Mesothelial cell of epicardium (in vitro differentiated cells): ENCODE measurements at regions not wholly inside any gene's neighbourhood (a gene's known extent, or its start where the extent isn't known, plus 50 kb on each side); places are given as distances from the start of the nearest gene placed in this dataset.
"Not testable (repeated sequence)": the region's sequence is repeated elsewhere in the genome, so short reads cannot be mapped to it uniquely, and the experiment has no call there.

Experiments
- DNase-seq, 2 experiments: peaks; one replicate each; pipeline ENCODE4 v3.0.0; 2021; ENCODE audit warnings: low spot score in 2 of 2; ENCODE audit not compliant: unreplicated experiment in 2 of 2
- H3K27ac Mint-ChIP-seq: 2 replicates; pipeline ENCODE4 v1.8.0; 2021; ENCODE audit warnings: mixed read lengths
- H3K27me3 Mint-ChIP-seq: 2 replicates; pipeline ENCODE4 v1.8.0; 2021; ENCODE audit warnings: low read depth, mixed read lengths
- H3K36me3 Mint-ChIP-seq: 2 replicates; pipeline ENCODE4 v1.8.0; 2021; ENCODE audit warnings: mixed read lengths
- H3K4me1 Mint-ChIP-seq: 2 replicates; pipeline ENCODE4 v1.8.0; 2021; ENCODE audit warnings: mixed read lengths
- H3K4me3 Mint-ChIP-seq: 2 replicates; pipeline ENCODE4 v1.8.0; 2021; ENCODE audit warnings: mild to moderate bottlenecking, moderate library complexity, mixed read lengths
- H3K9me3 Mint-ChIP-seq: 2 replicates; pipeline ENCODE4 v1.8.0; 2021; ENCODE audit warnings: mixed read lengths
- CTCF ChIP-seq: fragments of 200-600 bp; sonication (generic); IDR thresholded peaks from one replicate; pipeline ENCODE4 v1.5.0; 2021; ENCODE audit warnings: antibody characterized with exemption; ENCODE audit not compliant: unreplicated experiment

GRCh38 chr5:106435185-106435584, 1235.6 kb downstream of the EFNA5 start:
- H3K36me3 Mint-ChIP-seq: peaks cover 9% of the 10 kb centered on the region
- TF ChIP-seq CTCF: no peak

GRCh38 chr5:106430733-106431132, 1240.0 kb downstream of the EFNA5 start:
- DNase-seq: not testable (repeated sequence)

More at GRCh38 chr5:106435185-106435584, 1235.6 kb downstream of the EFNA5 start:
- Mint-ChIP-seq H3K4me3 (no peak overlapping the region), H3K4me1 (no peaks in the 10 kb centered on the region), H3K9me3 (peaks cover 20% of the 10 kb centered on the region), H3K27me3 (no peaks in the 10 kb centered on the region), H3K27ac (no peak overlapping the region)
- DNase-seq: no peak

GRCh38 chr5:106423109-106423897, 1247.4 kb downstream of the EFNA5 start:
- no peak for DNase-seq
- TF ChIP-seq CTCF: no peak
- Mint-ChIP-seq H3K27ac (no peak overlapping the region), H3K36me3 (no peaks in the 10 kb centered on the region), H3K27me3 (no peaks in the 10 kb centered on the region), H3K4me3 (no peak overlapping the region), H3K4me1 (no peaks in the 10 kb centered on the region), H3K9me3 (peaks cover 18% of the 10 kb centered on the region)

More at GRCh38 chr5:106430733-106431132, 1240.0 kb downstream of the EFNA5 start:
- H3K4me1 Mint-ChIP-seq, H3K27me3 Mint-ChIP-seq, H3K27ac Mint-ChIP-seq, H3K4me3 Mint-ChIP-seq: not testable (repeated sequence)
- H3K9me3 Mint-ChIP-seq: peaks cover 24% of the 10 kb centered on the region
- H3K36me3 Mint-ChIP-seq: peaks cover 11% of the 10 kb centered on the region

GRCh38 chr5:106420102-106420501, 1250.6 kb downstream of the EFNA5 start:
- H3K27me3 Mint-ChIP-seq: no peaks in the 10 kb centered on the region
- peaks cover 18% of the 10 kb centered on the region for H3K9me3 Mint-ChIP-seq
- TF ChIP-seq CTCF: no peak
- DNase-seq: no peak
- H3K4me1 Mint-ChIP-seq: peaks cover 13% of the 10 kb centered on the region
- no peaks in the 10 kb centered on the region for H3K36me3 Mint-ChIP-seq
- H3K4me3 Mint-ChIP-seq: no peak overlapping the region
- no peak overlapping the region for H3K27ac Mint-ChIP-seq

GRCh38 chr5:106418196-106418595, 1252.5 kb downstream of the EFNA5 start:
- Mint-ChIP-seq H3K36me3 (no peaks in the 10 kb centered on the region), H3K27ac (no peak overlapping the region), H3K27me3 (no peaks in the 10 kb centered on the region), H3K9me3 (peaks cover 18% of the 10 kb centered on the region), H3K4me3 (no peak overlapping the region), H3K4me1 (peaks cover 15% of the 10 kb centered on the region)
- TF ChIP-seq CTCF: no peak
- no peak for DNase-seq

- Mint-ChIP-seq H3K4me1 (peaks cover 15% of the 10 kb centered on the region), H3K27me3 (no peaks in the 10 kb centered on the region), H3K27ac (no peak overlapping the region), H3K36me3 (no peaks in the 10 kb centered on the region), H3K4me3 (no peak overlapping the region), H3K9me3 (peaks cover 16% of the 10 kb centered on the region)
- no peak for DNase-seq
- TF ChIP-seq CTCF: no peak
These were observed 1253.2 kb downstream of the EFNA5 start for GRCh38 chr5:106417566-106417965.
